ENCODE measurements at regions not wholly inside any gene's neighbourhood (a gene's known extent, or its start where the extent isn't known, plus 50 kb on each side); places are given as distances from the start of the nearest gene placed in this dataset.

GRCh38 chr13:105579821-105580710 is 955.4 kb downstream of the EFNB2 start:
- DNase-seq (ENCODE audit: extremely low read depth in 1 of 2, low read depth in 1 of 2): no peak

GRCh38 chr13:105573136-105573535 is 962.3 kb downstream of the EFNB2 start:
- no peak for DNase-seq (ENCODE audit: extremely low read depth in 1 of 2, low read depth in 1 of 2)

- DNase-seq (ENCODE audit: extremely low read depth in 1 of 2, low read depth in 1 of 2): no peak
Observed at GRCh38 chr13:105572401-105572800, 963.1 kb downstream of the EFNB2 start.

GRCh38 chr13:105569816-105570215 is 965.6 kb downstream of the EFNB2 start:
- no peak for DNase-seq (ENCODE audit: extremely low read depth in 1 of 2, low read depth in 1 of 2)

GRCh38 chr13:105567951-105568525 is 967.4 kb downstream of the EFNB2 start:
- DNase-seq (ENCODE audit: extremely low read depth in 1 of 2, low read depth in 1 of 2): no peak

- no peak for DNase-seq (ENCODE audit: extremely low read depth in 1 of 2, low read depth in 1 of 2)
Observed at GRCh38 chr13:105565136-105565727, 970.2 kb downstream of the EFNB2 start.

- no peak for DNase-seq (ENCODE audit: extremely low read depth in 1 of 2, low read depth in 1 of 2)
Observed at GRCh38 chr13:105552078-105552477, 983.4 kb downstream of the EFNB2 start.

GRCh38 chr13:105547851-105548250 is 987.6 kb downstream of the EFNB2 start:
- DNase-seq (ENCODE audit: extremely low read depth in 1 of 2, low read depth in 1 of 2): no peak

- no peak for DNase-seq (ENCODE audit: extremely low read depth in 1 of 2, low read depth in 1 of 2)
Observed at GRCh38 chr13:105545811-105546210, 989.7 kb downstream of the EFNB2 start.

GRCh38 chr13:105543742-105544141 is 991.7 kb downstream of the EFNB2 start:
- DNase-seq (ENCODE audit: extremely low read depth in 1 of 2, low read depth in 1 of 2): no peak

- no peak for DNase-seq (ENCODE audit: extremely low read depth in 1 of 2, low read depth in 1 of 2)
Observed at GRCh38 chr13:105541565-105541964, 993.9 kb downstream of the EFNB2 start.

GRCh38 chr13:105538346-105538745 is 997.1 kb downstream of the EFNB2 start:
- DNase-seq (ENCODE audit: extremely low read depth in 1 of 2, low read depth in 1 of 2): no peak

- no peak for DNase-seq (ENCODE audit: extremely low read depth in 1 of 2, low read depth in 1 of 2)
Observed at GRCh38 chr13:105537113-105537512, 998.3 kb downstream of the EFNB2 start.

- DNase-seq (ENCODE audit: extremely low read depth in 1 of 2, low read depth in 1 of 2): no peak
Observed at GRCh38 chr13:105530468-105530867, 1005.0 kb downstream of the EFNB2 start.

GRCh38 chr13:105527127-105527526 is 1008.3 kb downstream of the EFNB2 start:
- DNase-seq (ENCODE audit: extremely low read depth in 1 of 2, low read depth in 1 of 2): no peak

- no peak for DNase-seq (ENCODE audit: extremely low read depth in 1 of 2, low read depth in 1 of 2)
Observed at GRCh38 chr13:105519771-105520170, 1015.7 kb downstream of the EFNB2 start.

- no peak for DNase-seq (ENCODE audit: extremely low read depth in 1 of 2, low read depth in 1 of 2)
Observed at GRCh38 chr13:105518086-105518485, 1017.4 kb downstream of the EFNB2 start.

GRCh38 chr13:105514401-105514800 is 1021.1 kb downstream of the EFNB2 start:
- no peak for DNase-seq (ENCODE audit: extremely low read depth in 1 of 2, low read depth in 1 of 2)

GRCh38 chr13:105513448-105513847 is 1022.0 kb downstream of the EFNB2 start:
- DNase-seq (ENCODE audit: extremely low read depth in 1 of 2, low read depth in 1 of 2): no peak

- no peak for DNase-seq (ENCODE audit: extremely low read depth in 1 of 2, low read depth in 1 of 2)
Observed at GRCh38 chr13:105509981-105510762, 1025.3 kb downstream of the EFNB2 start.

- no peak for DNase-seq (ENCODE audit: extremely low read depth in 1 of 2, low read depth in 1 of 2)
Observed at GRCh38 chr13:105506463-105506862, 1029.0 kb downstream of the EFNB2 start.
